GM23338 (cell line): ENCODE measurements at regions not wholly inside any gene's neighbourhood (a gene's known extent, or its start where the extent isn't known, plus 50 kb on each side); places are given as distances from the start of the nearest gene placed in this dataset.
A peak's percentile ranks its signal among the peaks of the same experiment; 100 is the strongest.

ENCODE experiments used
- ATAC-seq: fragments of 200-7000 bp; cut with Tn5 transposase; 3 replicates; pipeline ENCODE4 v1.9.1; 2020
- DNase-seq: peaks from one replicate; pipeline ENCODE4 v3.0.0-alpha.2; 2015; ENCODE audit warnings: low spot score
- H2AFZ ChIP-seq: fragments of 200-600 bp; sonication (generic); 2 replicates; pipeline ENCODE4 v1.8.0; 2016; ENCODE audit warnings: antibody characterized with exemption, mild to moderate bottlenecking, moderate library complexity
- H3F3A ChIP-seq: fragments of 200-600 bp; sonication (generic); replicated peaks from 2 replicates; pipeline ENCODE4 v1.8.0; 2017; ENCODE audit warnings: antibody characterized with exemption, mixed run types, low read depth
- H3K27ac ChIP-seq: fragments of 200-600 bp; sonication (generic); 2 replicates; pipeline ENCODE4 v1.6.1; 2016; ENCODE audit warnings: low read depth
- H3K27me3 ChIP-seq: fragments of 200-600 bp; sonication (generic); 2 replicates; pipeline ENCODE4 v1.8.0; 2016; ENCODE audit warnings: mild to moderate bottlenecking, mixed run types, moderate library complexity; ENCODE audit not compliant: insufficient read depth
- H3K36me3 ChIP-seq: fragments of 200-600 bp; sonication (generic); 2 replicates; pipeline ENCODE4 v1.8.0; 2016; ENCODE audit warnings: mild to moderate bottlenecking; ENCODE audit not compliant: insufficient read depth
- H3K4me1 ChIP-seq: fragments of 200-600 bp; sonication (generic); 2 replicates; pipeline ENCODE4 v1.8.0; 2016; ENCODE audit warnings: mild to moderate bottlenecking, moderate library complexity; ENCODE audit not compliant: insufficient read depth
- H3K4me2 ChIP-seq: fragments of 200-600 bp; sonication (generic); 2 replicates; pipeline ENCODE4 v1.7.1; 2017; ENCODE audit warnings: mixed run types
- H3K4me3 ChIP-seq: fragments of 200-600 bp; sonication (generic); 2 replicates; pipeline ENCODE4 v1.6.1; 2016; ENCODE audit warnings: mixed run types
- H3K79me2 ChIP-seq: fragments of 200-600 bp; sonication (generic); replicated peaks from 2 replicates; pipeline ENCODE4 v1.8.0; 2017; ENCODE audit warnings: mild to moderate bottlenecking; ENCODE audit not compliant: insufficient read depth
- H3K9me2 ChIP-seq: fragments of 200-600 bp; sonication (generic); 2 replicates; pipeline ENCODE4 v1.8.0; 2017; ENCODE audit not compliant: insufficient read depth
- H4K20me1 ChIP-seq: fragments of 200-600 bp; sonication (generic); replicated peaks from 2 replicates; pipeline ENCODE4 v1.8.0; 2017; ENCODE audit warnings: mild to moderate bottlenecking; ENCODE audit not compliant: insufficient read depth
- H3K27ac Mint-ChIP-seq: 2 replicates; pipeline ENCODE4 v1.8.0; 2020; ENCODE audit warnings: inconsistent platforms, mild to moderate bottlenecking, moderate library complexity, mixed read lengths
- H3K27me3 Mint-ChIP-seq: 3 replicates; pipeline ENCODE4 v1.8.0; 2022; ENCODE audit warnings: low read depth, mild to moderate bottlenecking, moderate library complexity, mixed read lengths, inconsistent platforms; ENCODE audit not compliant: insufficient read depth, poor library complexity
- H3K36me3 Mint-ChIP-seq: 3 replicates; pipeline ENCODE4 v1.8.0; 2021; ENCODE audit warnings: low read depth, mild to moderate bottlenecking, inconsistent platforms, moderate library complexity, mixed read lengths
- H3K4me1 Mint-ChIP-seq: 3 replicates; pipeline ENCODE4 v1.8.0; 2020; ENCODE audit warnings: mild to moderate bottlenecking, inconsistent platforms, mixed read lengths
- H3K4me3 Mint-ChIP-seq: 3 replicates; pipeline ENCODE4 v1.8.0; 2021; ENCODE audit warnings: moderate library complexity, mild to moderate bottlenecking, inconsistent platforms, mixed read lengths
- H3K9me3 Mint-ChIP-seq: 3 replicates; pipeline ENCODE4 v1.8.0; 2020; ENCODE audit warnings: moderate library complexity, mild to moderate bottlenecking, inconsistent platforms, mixed read lengths
- CTCF ChIP-seq, 2 experiments: fragments of 200-600 bp in 1 of 2; sonication (generic) in 1 of 2; conservative IDR thresholded peaks; 2 replicates each; pipeline versions ENCODE4 v1.5.1 to v1.6.1; 2016 to 2017; ENCODE audit warnings: antibody characterized with exemption in 2 of 2, low read depth in 2 of 2, mild to moderate bottlenecking in 2 of 2, moderate library complexity in 1 of 2
- ETS1 ChIP-seq: IDR thresholded peaks from 2 replicates; pipeline ENCODE4 v1.6.1; 2016; ENCODE audit warnings: antibody characterized with exemption
- EZH2 ChIP-seq: fragments of 200-600 bp; sonication (generic); IDR thresholded peaks from one replicate; pipeline ENCODE4 v1.8.0; 2017; ENCODE audit warnings: antibody characterized with exemption, mild to moderate bottlenecking, low read depth; ENCODE audit not compliant: unreplicated experiment
- EZH2phosphoT487 ChIP-seq: fragments of 200-600 bp; sonication (generic); IDR thresholded peaks from one replicate; pipeline ENCODE4 v1.8.1; 2018; ENCODE audit warnings: antibody characterized with exemption; ENCODE audit not compliant: unreplicated experiment
- POLR2AphosphoS5 ChIP-seq: IDR thresholded peaks from 2 replicates; pipeline ENCODE4 v1.6.1; 2016; ENCODE audit warnings: antibody characterized with exemption, low read depth
- STAT1 ChIP-seq: IDR thresholded peaks from one replicate; pipeline ENCODE4 v1.6.1; 2016; ENCODE audit warnings: antibody characterized with exemption; ENCODE audit not compliant: unreplicated experiment
- ZNF114 ChIP-seq: fragments of 250-450 bp; sonication (Bioruptor Pico); IDR thresholded peaks from 2 replicates; pipeline ENCODE4 v1.5.0; 2020; ENCODE audit warnings: mild to moderate bottlenecking, moderate library complexity
- ZNF331 ChIP-seq: fragments of 250-450 bp; sonication (Bioruptor Pico); IDR thresholded peaks from 2 replicates; pipeline ENCODE4 v1.5.0; 2020; ENCODE audit warnings: low read depth, mild to moderate bottlenecking, moderate library complexity
- ZNF462 ChIP-seq: fragments of 250-450 bp; sonication (Bioruptor Pico); IDR thresholded peaks from 2 replicates; pipeline ENCODE4 v1.5.0; 2020; ENCODE audit warnings: mild to moderate bottlenecking, moderate library complexity

GRCh38 chr1:36572142-36572715 lies 89.5 kb upstream of the CSF3R start:
- DNase-seq (peak; percentile 36), ATAC-seq (no peak; the same call in 2 of the 3 replicates)
- H2AFZ ChIP-seq: no peak overlapping the region
- H3K4me3 Mint-ChIP-seq: no peak overlapping the region; the same call in 2 of the 3 replicates
- no peak overlapping the region for H3K27ac Mint-ChIP-seq
- no peak overlapping the region for H3K4me3 ChIP-seq
- H3K79me2 ChIP-seq: no peaks in the 10 kb centered on the region
- no peaks in the 10 kb centered on the region for H3F3A ChIP-seq
- H3K27me3 ChIP-seq: no peaks in the 10 kb centered on the region
- no peaks in the 10 kb centered on the region for H3K9me2 ChIP-seq
- no peak overlapping the region for H3K27ac ChIP-seq
- H3K4me2 ChIP-seq: no peak overlapping the region
- no peaks in the 10 kb centered on the region for H3K36me3 Mint-ChIP-seq
- peaks cover 17% of the 10 kb centered on the region for H3K4me1 Mint-ChIP-seq
- H4K20me1 ChIP-seq: no peaks in the 10 kb centered on the region
- no peak for TF ChIP-seq ZNF331 (CRISPR knock-in tag)
- H3K9me3 Mint-ChIP-seq: no peaks in the 10 kb centered on the region
- peaks cover 12% of the 10 kb centered on the region for H3K4me1 ChIP-seq
- peaks cover 4% of the 10 kb centered on the region for H3K27me3 Mint-ChIP-seq
- H3K36me3 ChIP-seq: no peaks in the 10 kb centered on the region

- Histone ChIP-seq H3K27ac (no peak overlapping the region), H3K79me2 (no peaks in the 10 kb centered on the region), H2AFZ (no peak overlapping the region), H3K9me2 (no peaks in the 10 kb centered on the region), H4K20me1 (no peaks in the 10 kb centered on the region), H3K27me3 (no peaks in the 10 kb centered on the region), H3K4me1 (peaks cover 12% of the 10 kb centered on the region; the same call in 1 of the 2 replicates), H3K4me2 (no peak overlapping the region), H3K36me3 (no peaks in the 10 kb centered on the region), H3K4me3 (no peak overlapping the region), H3F3A (no peaks in the 10 kb centered on the region)
- Mint-ChIP-seq H3K9me3 (no peaks in the 10 kb centered on the region), H3K27me3 (peaks cover 3% of the 10 kb centered on the region), H3K36me3 (no peaks in the 10 kb centered on the region), H3K4me3 (no peak overlapping the region), H3K27ac (no peak overlapping the region), H3K4me1 (peaks cover 17% of the 10 kb centered on the region)
- DNase-seq: no peak
- no peak for ATAC-seq
- TF ChIP-seq ZNF114 (CRISPR knock-in tag) (no peak), CTCF (conservative IDR thresholded peaks at IDR 0.05; ENCODE audit: low read depth in 2 of 2) (no peak), EZH2 (no peak), ZNF462 (CRISPR knock-in tag) (no peak), POLR2AphosphoS5 (no peak), STAT1 (no peak), EZH2phosphoT487 (no peak), ETS1 (no peak)
Observed at GRCh38 chr1:36571106-36571505, 88.4 kb upstream of the CSF3R start.
